HG02642 (cell line): ENCODE measurements at regions not wholly inside any gene's neighbourhood (a gene's known extent, or its start where the extent isn't known, plus 50 kb on each side); places are given as distances from the start of the nearest gene placed in this dataset.

Experiments used
- ATAC-seq: cut with Tn5 transposase; IDR thresholded peaks from one replicate; pipeline ENCODE4 v1.9.1; 2021; ENCODE audit warnings: mild to moderate bottlenecking; ENCODE audit not compliant: unreplicated experiment, poor library complexity

- no peak for ATAC-seq
These were observed 54.8 kb upstream of the PLPP4 start for GRCh38 chr10:120402147-120402766.

GRCh38 chr10:120403109-120403508, 53.9 kb upstream of the PLPP4 start:
- ATAC-seq: no peak

DNA sequence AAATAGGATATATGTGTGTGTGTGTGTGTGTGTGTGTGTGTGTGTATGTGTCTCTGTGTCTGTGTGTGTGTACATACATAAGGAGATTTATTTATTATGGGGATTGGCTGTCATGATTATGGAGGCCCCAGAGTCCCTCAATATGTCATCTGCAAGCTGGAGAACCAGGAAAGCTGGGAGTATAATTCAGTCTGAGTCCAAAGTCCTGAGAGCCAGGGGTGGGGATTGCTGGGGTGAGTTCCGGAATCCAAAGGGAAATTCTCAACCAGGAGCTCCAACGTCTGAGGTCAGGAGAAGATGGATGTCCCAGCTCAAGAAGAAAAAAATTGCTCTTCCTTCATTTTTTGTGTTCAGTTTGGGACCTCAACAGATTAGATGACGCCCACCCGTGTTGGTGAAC, 50.7 kb upstream of the PLPP4 start:
- ATAC-seq: no peak
